Hepatocyte (in vitro differentiated cells): ENCODE measurements at regions not wholly inside any gene's neighbourhood (a gene's known extent, or its start where the extent isn't known, plus 50 kb on each side); places are given as distances from the start of the nearest gene placed in this dataset.

Source experiments
- DNase-seq: peaks from one replicate; pipeline ENCODE4 v3.0.0-alpha.2; 2016; ENCODE audit warnings: low spot score
- H2AFZ ChIP-seq: fragments of 200-600 bp; sonication (generic); 2 replicates; pipeline ENCODE4 v1.6.0; 2016; ENCODE audit warnings: antibody characterized with exemption, mild to moderate bottlenecking
- H3K27ac ChIP-seq: fragments of 200-600 bp; sonication (generic); 2 replicates; pipeline ENCODE4 v1.5.1; 2016; ENCODE audit warnings: mild to moderate bottlenecking
- H3K27me3 ChIP-seq: fragments of 200-600 bp; sonication (generic); 2 replicates; pipeline ENCODE4 v1.6.1; 2016
- H3K36me3 ChIP-seq: fragments of 200-600 bp; sonication (generic); replicated peaks from 2 replicates; pipeline ENCODE4 v1.5.1; 2016; ENCODE audit warnings: low read depth; ENCODE audit not compliant: insufficient read depth
- H3K4me1 ChIP-seq: fragments of 200-600 bp; sonication (generic); 2 replicates; pipeline ENCODE4 v1.5.1; 2016; ENCODE audit warnings: mild to moderate bottlenecking, moderate library complexity; ENCODE audit not compliant: insufficient read depth
- H3K4me2 ChIP-seq: fragments of 200-600 bp; sonication (generic); 2 replicates; pipeline ENCODE4 v1.6.0; 2016
- H3K4me3 ChIP-seq: fragments of 200-600 bp; sonication (generic); 2 replicates; pipeline ENCODE4 v1.5.1; 2016; ENCODE audit warnings: mild to moderate bottlenecking
- H3K79me2 ChIP-seq: fragments of 200-600 bp; sonication (generic); 2 replicates; pipeline ENCODE4 v1.6.0; 2017; ENCODE audit warnings: mild to moderate bottlenecking
- H3K9me2 ChIP-seq: fragments of 200-600 bp; sonication (generic); replicated peaks from 2 replicates; pipeline ENCODE4 v1.6.0; 2017; ENCODE audit warnings: mild to moderate bottlenecking; ENCODE audit not compliant: insufficient read depth
- H3K9me3 ChIP-seq: fragments of 200-600 bp; sonication (generic); 2 replicates; pipeline ENCODE4 v1.5.1; 2016; ENCODE audit warnings: low read depth, mild to moderate bottlenecking
- H4K20me1 ChIP-seq: fragments of 200-600 bp; sonication (generic); 2 replicates; pipeline ENCODE4 v1.6.0; 2016; ENCODE audit warnings: mild to moderate bottlenecking; ENCODE audit not compliant: insufficient read depth, poor library complexity, severe bottlenecking
- CTCF ChIP-seq: fragments of 200-600 bp; sonication (generic); IDR thresholded peaks from 2 replicates; pipeline ENCODE4 v1.5.1; 2016; ENCODE audit warnings: antibody characterized with exemption, mild to moderate bottlenecking; ENCODE audit not compliant: poor library complexity
- EZH2 ChIP-seq: fragments of 200-600 bp; sonication (generic); IDR thresholded peaks from 2 replicates; pipeline ENCODE4 v1.6.1; 2016; ENCODE audit warnings: antibody characterized with exemption, mild to moderate bottlenecking, borderline replicate concordance
- EZH2phosphoT487 ChIP-seq: fragments of 200-600 bp; sonication (generic); IDR thresholded peaks from one replicate; pipeline ENCODE4 v1.6.1; 2018; ENCODE audit warnings: antibody characterized with exemption, mild to moderate bottlenecking, low read depth, moderate library complexity; ENCODE audit not compliant: unreplicated experiment, severe bottlenecking
- WGBS: methylation state at CpG from one replicate; pipeline ENCODE4 v1.1.6; 2016; ENCODE audit warnings: low lambda C conversion rate; ENCODE audit errors: missing lambda C conversion rate; 5-methylcytosine and 5-hydroxymethylcytosine counted together

DNA sequence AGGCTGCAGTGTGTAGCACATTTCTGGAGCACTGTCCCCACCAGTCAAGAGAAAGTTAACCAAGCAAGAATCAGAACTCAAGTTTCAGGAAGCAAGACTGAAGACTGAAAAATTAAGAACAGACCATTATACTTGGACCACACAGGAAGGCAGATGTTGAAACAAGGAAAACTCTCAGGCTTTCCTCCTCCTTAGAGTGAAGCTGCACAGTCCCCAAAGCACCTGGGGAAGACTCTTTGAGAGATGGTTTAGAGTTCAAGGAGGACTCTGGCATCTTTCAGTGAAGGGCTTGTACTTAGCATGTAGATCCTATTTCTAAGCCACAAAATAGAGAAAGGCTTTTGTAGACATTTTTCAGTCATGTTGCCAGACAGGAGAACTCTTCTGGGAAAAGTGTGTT, 113.7 kb upstream of the KCTD3 start:
- no peak for DNase-seq
- no peaks in the 10 kb centered on the region for H3K4me1 ChIP-seq
- H3K79me2 ChIP-seq: no peaks in the 10 kb centered on the region
- no peak overlapping the region for H3K4me2 ChIP-seq
- no peak overlapping the region for H3K4me3 ChIP-seq
- TF ChIP-seq CTCF (no peak), EZH2phosphoT487 (no peak), EZH2 (no peak)
- H3K36me3 ChIP-seq: no peaks in the 10 kb centered on the region
- H3K9me2 ChIP-seq: no peaks in the 10 kb centered on the region
- no peaks in the 10 kb centered on the region for H3K9me3 ChIP-seq
- no peaks in the 10 kb centered on the region for H4K20me1 ChIP-seq
- no peaks in the 10 kb centered on the region for H3K27me3 ChIP-seq
- no peak overlapping the region for H2AFZ ChIP-seq
- no peak overlapping the region for H3K27ac ChIP-seq

- no peak for TF ChIP-seq CTCF
- H3K36me3 ChIP-seq: no peaks in the 10 kb centered on the region
- DNase-seq: no peak
- WGBS: 85% methylated on average over 3 of the region's 3 CpGs
- no peaks in the 10 kb centered on the region for H3K9me3 ChIP-seq
- no peaks in the 10 kb centered on the region for H3K27me3 ChIP-seq
- H3K4me3 ChIP-seq: no peak overlapping the region
- no peaks in the 10 kb centered on the region for H3K79me2 ChIP-seq
- H3K4me2 ChIP-seq: no peak overlapping the region
- no peaks in the 10 kb centered on the region for H4K20me1 ChIP-seq
- H2AFZ ChIP-seq: no peak overlapping the region
- no peak overlapping the region for H3K27ac ChIP-seq
- H3K9me2 ChIP-seq: no peaks in the 10 kb centered on the region
- H3K4me1 ChIP-seq: no peaks in the 10 kb centered on the region
Observed at GRCh38 chr1:215457213-215457612, 109.9 kb upstream of the KCTD3 start.

DNA sequence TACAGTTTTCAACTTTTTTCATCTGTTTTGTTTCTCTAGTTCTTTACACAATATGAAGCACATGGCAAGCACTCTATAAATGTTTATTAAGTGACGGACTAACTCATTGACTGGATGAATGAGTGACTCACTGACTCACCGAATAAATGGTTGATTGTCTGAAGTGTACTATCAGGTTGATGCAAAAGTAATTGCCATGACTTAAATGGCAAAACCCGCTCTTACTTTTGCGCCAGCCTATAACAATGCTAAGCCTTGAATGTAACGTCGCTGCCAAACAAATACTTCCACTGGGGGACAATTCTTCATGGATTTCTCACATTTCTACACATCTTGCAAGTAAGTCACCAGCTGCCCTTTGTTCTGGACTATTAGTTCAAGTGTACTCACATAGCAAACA, 109.0 kb upstream of the KCTD3 start:
- Histone ChIP-seq H3K27ac (no peak overlapping the region), H3K4me1 (no peaks in the 10 kb centered on the region), H3K4me3 (no peak overlapping the region), H3K36me3 (no peaks in the 10 kb centered on the region), H3K9me2 (no peaks in the 10 kb centered on the region), H3K79me2 (no peaks in the 10 kb centered on the region), H3K9me3 (no peaks in the 10 kb centered on the region), H4K20me1 (no peaks in the 10 kb centered on the region), H3K27me3 (no peaks in the 10 kb centered on the region), H3K4me2 (no peak overlapping the region), H2AFZ (no peak overlapping the region)
- WGBS: 92% methylated on average over 6 of the region's 6 CpGs
- DNase-seq: no peak
- TF ChIP-seq EZH2phosphoT487 (no peak), CTCF (no peak), EZH2 (no peak)

DNA sequence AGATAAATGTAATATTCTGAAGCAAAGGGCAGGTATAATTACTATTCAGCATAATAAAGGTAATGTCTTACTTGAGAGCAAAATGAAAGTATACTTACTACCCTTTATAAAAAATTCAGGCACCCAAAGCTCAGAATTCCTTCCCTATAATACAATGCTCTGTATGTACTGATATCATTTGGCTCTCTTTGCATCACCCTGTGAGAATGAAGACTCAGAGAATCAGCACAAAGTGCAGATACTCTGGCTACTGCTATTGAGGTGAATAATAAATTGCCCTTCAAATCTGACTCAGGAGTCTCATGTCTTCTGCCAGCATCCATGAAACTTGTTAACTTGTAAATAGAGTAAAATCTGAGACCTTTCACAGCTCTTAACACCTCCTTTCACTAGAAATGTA, 108.5 kb upstream of the KCTD3 start:
- Histone ChIP-seq H3K9me2 (no peaks in the 10 kb centered on the region), H3K27me3 (no peaks in the 10 kb centered on the region), H3K36me3 (no peaks in the 10 kb centered on the region), H3K79me2 (no peaks in the 10 kb centered on the region), H3K4me3 (no peak overlapping the region), H2AFZ (no peak overlapping the region), H3K27ac (no peak overlapping the region), H3K9me3 (no peaks in the 10 kb centered on the region), H3K4me2 (no peak overlapping the region), H3K4me1 (no peaks in the 10 kb centered on the region), H4K20me1 (no peaks in the 10 kb centered on the region)
- no peak for DNase-seq
- TF ChIP-seq EZH2: no peak
- TF ChIP-seq CTCF: no peak
- TF ChIP-seq EZH2phosphoT487: no peak
